Skeletal muscle satellite cell (primary cell): ENCODE measurements at regions not wholly inside any gene's neighbourhood (a gene's known extent, or its start where the extent isn't known, plus 50 kb on each side); places are given as distances from the start of the nearest gene placed in this dataset.

Experiments
- H3K27me3 ChIP-seq: 2 replicates; pipeline ENCODE4 v1.7.0; 2013; ENCODE audit warnings: low read length; ENCODE audit not compliant: control insufficient read depth, insufficient read depth
- H3K36me3 ChIP-seq: 2 replicates; pipeline ENCODE4 v1.7.0; 2013; ENCODE audit warnings: mild to moderate bottlenecking, control low read depth, low read length; ENCODE audit not compliant: insufficient read depth
- H3K4me1 ChIP-seq: 2 replicates; pipeline ENCODE4 v1.7.0; 2013; ENCODE audit warnings: low read length; ENCODE audit not compliant: control insufficient read depth, insufficient read depth
- H3K4me2 ChIP-seq: 2 replicates; pipeline ENCODE4 v1.7.0; 2013; ENCODE audit warnings: mild to moderate bottlenecking, low read length
- H3K4me3 ChIP-seq: 2 replicates; pipeline ENCODE4 v1.7.0; 2013; ENCODE audit warnings: low read length
- H3K9ac ChIP-seq: 2 replicates; pipeline ENCODE4 v1.7.0; 2013; ENCODE audit warnings: mild to moderate bottlenecking, low read depth, low read length, moderate library complexity
- H3K9me3 ChIP-seq: replicated peaks from 2 replicates; pipeline ENCODE4 v1.7.0; 2013; ENCODE audit warnings: mild to moderate bottlenecking, control low read depth, low read length

DNA sequence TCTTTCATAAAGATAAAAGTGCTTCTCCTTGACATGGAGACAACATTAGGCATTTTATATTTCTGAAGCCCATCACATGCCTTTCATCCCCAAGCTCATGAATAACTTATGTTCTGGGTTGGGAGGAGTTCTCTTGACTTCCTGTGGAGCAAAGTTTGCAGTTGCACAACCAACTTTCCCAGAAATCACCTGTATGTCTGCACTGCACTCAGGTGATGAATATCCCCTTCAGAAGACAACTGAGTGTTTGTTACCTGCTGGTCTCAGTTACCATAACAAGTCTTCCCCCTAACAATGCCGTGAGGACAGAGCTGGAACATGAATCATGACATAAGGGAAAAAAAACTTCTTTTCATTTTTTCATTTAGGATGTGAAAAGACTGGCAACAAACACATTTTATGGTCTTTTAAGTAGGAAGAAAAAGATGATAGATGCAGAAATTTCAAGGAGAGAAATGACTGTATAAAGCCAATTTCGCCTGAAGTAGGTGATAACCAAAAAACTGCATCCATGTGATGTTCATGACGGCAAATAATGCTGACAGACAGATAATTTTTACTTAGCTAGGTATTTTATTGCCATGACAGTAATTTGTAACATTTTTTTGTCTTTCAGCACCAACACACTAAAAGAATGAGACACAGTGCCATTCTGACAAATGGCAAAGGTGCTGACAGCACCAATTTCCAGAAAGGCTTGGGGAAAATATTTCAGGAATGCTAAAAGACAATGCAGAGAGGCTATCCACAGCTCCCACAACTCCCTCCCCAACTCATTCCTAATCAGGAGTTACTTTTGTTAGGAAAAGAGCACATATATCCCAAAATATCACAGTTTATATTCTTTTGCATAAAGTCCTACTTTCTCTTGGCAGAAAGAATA, 656.3 kb downstream of the PRELID2 start:
- Histone ChIP-seq H3K9me3 (no peaks in the 10 kb centered on the region), H3K4me3 (no peak overlapping the region), H3K36me3 (no peaks in the 10 kb centered on the region), H3K4me2 (no peak overlapping the region), H3K9ac (no peak overlapping the region), H3K4me1 (no peaks in the 10 kb centered on the region), H3K27me3 (no peaks in the 10 kb centered on the region)

DNA sequence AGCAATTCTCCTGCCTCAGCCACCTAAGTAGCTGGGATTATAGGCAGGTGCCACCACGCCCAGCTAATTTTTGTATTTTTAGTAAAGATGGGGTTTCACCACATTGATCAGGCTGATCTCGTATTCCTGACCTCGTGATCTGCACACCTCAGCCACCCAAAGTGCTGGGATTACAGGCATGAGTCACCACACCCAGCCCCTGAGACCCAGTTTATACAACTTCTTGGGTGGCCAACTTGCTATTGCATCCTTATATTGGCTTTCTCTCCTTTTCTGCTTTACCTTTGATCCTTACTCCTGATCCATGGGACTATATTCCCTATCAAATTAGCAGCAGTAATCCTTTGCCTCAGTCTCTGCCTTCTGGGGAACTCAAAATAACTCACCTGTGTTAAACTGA, 659.1 kb downstream of the PRELID2 start:
- no peaks in the 10 kb centered on the region for H3K36me3 ChIP-seq
- no peaks in the 10 kb centered on the region for H3K4me1 ChIP-seq
- H3K9me3 ChIP-seq, result no peaks in the 10 kb centered on the region
- no peak overlapping the region for H3K4me3 ChIP-seq
- H3K4me2 ChIP-seq, result no peak overlapping the region
- no peak overlapping the region for H3K9ac ChIP-seq
- no peaks in the 10 kb centered on the region for H3K27me3 ChIP-seq

DNA sequence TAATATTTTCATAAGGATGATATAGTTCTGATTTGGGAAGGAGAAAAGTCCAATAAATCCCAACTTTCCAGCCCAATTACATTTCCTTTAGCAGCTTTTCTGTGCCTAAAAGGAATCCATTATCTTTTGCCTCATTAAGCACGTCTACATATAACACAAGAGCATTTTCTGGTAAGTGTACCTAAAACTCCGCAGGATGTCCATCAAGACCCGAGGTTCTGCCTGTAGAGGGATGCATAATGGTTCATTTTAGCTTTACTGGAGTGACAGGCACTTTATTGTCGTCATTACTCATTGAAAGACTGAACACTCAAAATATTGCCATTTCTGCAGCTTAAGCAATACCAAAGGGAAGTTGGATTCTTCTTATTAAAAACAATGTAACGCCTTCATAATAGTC, 669.0 kb downstream of the PRELID2 start:
- no peaks in the 10 kb centered on the region for H3K27me3 ChIP-seq
- no peak overlapping the region for H3K9ac ChIP-seq
- no peaks in the 10 kb centered on the region for H3K4me1 ChIP-seq
- H3K4me2 ChIP-seq, result no peak overlapping the region
- no peaks in the 10 kb centered on the region for H3K36me3 ChIP-seq
- H3K9me3 ChIP-seq, result no peaks in the 10 kb centered on the region
- no peak overlapping the region for H3K4me3 ChIP-seq

DNA sequence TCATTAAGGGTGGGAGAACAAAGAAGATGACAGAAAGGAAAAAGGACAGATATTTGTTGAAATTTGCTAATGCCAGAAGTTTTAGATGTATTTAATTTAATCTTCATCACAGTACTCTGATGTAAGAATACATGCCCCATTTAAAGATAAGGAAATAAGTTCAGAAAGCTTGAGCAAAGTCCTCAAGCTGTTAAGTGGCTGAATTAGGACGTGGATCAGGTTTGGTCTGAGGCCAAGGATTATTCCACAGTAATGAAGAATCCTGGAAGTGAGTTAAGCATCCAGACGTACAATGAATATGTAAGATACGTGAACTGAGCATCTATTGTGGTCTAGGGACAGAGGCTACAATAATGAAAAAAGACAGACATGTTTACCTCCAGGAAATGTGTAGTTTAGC, 671.3 kb downstream of the PRELID2 start:
- Histone ChIP-seq H3K4me1 (no peaks in the 10 kb centered on the region), H3K9me3 (no peaks in the 10 kb centered on the region), H3K27me3 (no peaks in the 10 kb centered on the region), H3K4me2 (no peak overlapping the region), H3K4me3 (no peak overlapping the region), H3K9ac (no peak overlapping the region), H3K36me3 (no peaks in the 10 kb centered on the region)

DNA sequence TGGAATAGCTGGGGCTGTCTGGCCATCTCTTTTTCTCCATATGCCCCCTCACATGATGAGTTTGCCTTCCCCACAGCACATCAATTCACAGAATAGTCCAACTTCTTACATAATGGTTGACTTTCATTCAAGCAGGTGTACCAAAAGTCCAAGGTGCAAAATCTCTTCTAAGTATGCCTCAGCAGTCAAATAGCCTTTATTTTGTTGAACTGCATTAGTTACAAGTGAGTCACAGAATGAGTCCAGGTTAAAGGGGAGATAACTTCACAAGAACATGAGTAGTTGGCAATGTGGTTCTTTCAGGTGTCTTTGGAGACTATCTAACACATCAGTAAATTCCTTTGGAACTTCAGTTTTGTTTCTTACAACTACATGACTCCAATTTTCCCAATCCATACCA, 672.5 kb downstream of the PRELID2 start:
- H3K36me3 ChIP-seq, result no peaks in the 10 kb centered on the region

DNA sequence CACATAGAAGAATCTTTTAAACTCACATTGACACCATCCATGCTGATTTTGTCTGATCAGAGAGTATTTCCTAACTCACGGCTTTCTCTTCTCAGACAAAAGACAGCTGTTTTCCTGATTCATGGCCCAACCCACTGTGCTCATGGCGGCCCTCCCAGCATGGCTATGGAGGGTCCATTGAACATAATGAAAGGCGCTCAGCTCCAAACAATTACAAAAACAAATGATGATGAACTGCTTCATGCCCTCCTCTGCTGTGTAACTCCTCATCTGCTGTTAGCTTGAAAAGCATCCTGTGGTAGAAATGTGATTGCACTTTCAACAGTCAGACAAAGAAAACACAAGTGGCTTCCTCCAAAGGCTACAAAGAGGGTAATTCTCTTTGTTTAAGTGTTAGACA, 673.8 kb downstream of the PRELID2 start:
- Histone ChIP-seq H3K9ac (no peak overlapping the region), H3K9me3 (no peaks in the 10 kb centered on the region), H3K4me1 (no peaks in the 10 kb centered on the region), H3K27me3 (no peaks in the 10 kb centered on the region), H3K4me3 (no peak overlapping the region), H3K36me3 (no peaks in the 10 kb centered on the region), H3K4me2 (no peak overlapping the region)

More for the DNA sequence above, 672.5 kb downstream of the PRELID2 start:
- H3K9me3 ChIP-seq, result no peaks in the 10 kb centered on the region
- no peaks in the 10 kb centered on the region for H3K27me3 ChIP-seq
- H3K4me2 ChIP-seq, result no peak overlapping the region
- H3K4me3 ChIP-seq, result no peak overlapping the region
- no peak overlapping the region for H3K9ac ChIP-seq
- no peaks in the 10 kb centered on the region for H3K4me1 ChIP-seq

DNA sequence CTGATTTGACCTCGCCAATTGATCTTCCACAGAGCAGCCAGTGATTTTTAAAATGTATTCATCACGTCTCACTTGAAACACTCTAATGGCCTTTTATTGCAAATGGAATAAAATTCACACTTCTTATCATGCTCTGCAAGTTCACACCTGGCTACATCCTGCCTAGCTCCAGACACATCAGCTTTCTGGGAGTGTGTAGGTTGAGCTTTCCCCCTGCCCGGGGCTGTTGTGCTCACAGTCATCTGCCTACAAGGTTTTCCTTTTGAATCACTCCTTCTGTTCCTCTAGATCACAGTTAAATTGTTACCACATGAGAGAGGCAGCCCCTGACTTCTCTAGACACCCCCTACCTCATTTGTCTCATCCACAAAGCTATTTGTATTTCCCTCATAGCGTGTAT, 674.5 kb downstream of the PRELID2 start:
- no peak overlapping the region for H3K4me2 ChIP-seq
- H3K9ac ChIP-seq, result no peak overlapping the region
- H3K36me3 ChIP-seq, result no peaks in the 10 kb centered on the region
- no peaks in the 10 kb centered on the region for H3K4me1 ChIP-seq
- H3K9me3 ChIP-seq, result no peaks in the 10 kb centered on the region
- no peak overlapping the region for H3K4me3 ChIP-seq
- no peaks in the 10 kb centered on the region for H3K27me3 ChIP-seq

DNA sequence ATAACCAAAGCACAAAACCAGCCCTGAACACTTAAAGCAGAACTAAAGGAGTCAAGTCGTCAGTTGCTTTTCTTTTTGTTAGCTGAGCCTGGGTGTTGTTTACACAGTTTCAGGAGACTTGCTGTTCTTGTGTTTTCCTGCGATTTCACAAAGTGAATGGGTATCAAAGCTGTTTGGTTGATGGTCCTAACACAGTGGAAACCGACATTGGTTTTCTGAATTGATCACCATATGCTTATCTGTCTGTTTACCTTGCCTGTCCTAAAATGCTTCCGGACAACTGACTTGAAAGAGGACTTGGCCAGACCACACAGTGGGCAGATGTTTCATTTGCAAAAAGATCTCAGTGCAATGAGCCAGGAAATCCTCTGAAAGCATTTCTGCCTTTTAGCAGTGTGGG, 676.4 kb downstream of the PRELID2 start:
- Histone ChIP-seq H3K27me3 (no peaks in the 10 kb centered on the region), H3K36me3 (no peaks in the 10 kb centered on the region), H3K4me3 (no peak overlapping the region), H3K4me1 (no peaks in the 10 kb centered on the region), H3K9me3 (no peaks in the 10 kb centered on the region), H3K4me2 (no peak overlapping the region), H3K9ac (no peak overlapping the region)

DNA sequence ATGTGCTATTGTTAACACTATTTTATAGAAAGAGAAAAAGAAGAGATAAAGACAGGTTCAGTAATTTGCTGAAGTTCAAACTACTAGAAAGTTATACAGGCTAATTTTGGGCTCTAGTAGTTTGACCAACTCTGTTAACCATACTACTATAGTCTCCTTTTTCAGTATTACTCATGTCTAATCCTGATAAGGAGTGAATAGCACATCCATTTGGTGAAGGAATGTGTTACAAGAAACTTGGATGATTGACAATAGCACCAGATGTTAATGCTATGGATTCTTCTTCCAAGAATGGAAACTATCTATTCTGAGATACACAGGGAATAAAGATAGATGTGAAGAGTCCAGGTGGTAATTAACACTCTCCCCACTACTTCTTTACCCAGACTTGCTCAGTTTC, 677.3 kb downstream of the PRELID2 start:
- no peak overlapping the region for H3K4me3 ChIP-seq
- no peaks in the 10 kb centered on the region for H3K36me3 ChIP-seq
- no peaks in the 10 kb centered on the region for H3K9me3 ChIP-seq
- H3K9ac ChIP-seq, result no peak overlapping the region
- no peaks in the 10 kb centered on the region for H3K4me1 ChIP-seq
- H3K27me3 ChIP-seq, result no peaks in the 10 kb centered on the region
- no peak overlapping the region for H3K4me2 ChIP-seq

DNA sequence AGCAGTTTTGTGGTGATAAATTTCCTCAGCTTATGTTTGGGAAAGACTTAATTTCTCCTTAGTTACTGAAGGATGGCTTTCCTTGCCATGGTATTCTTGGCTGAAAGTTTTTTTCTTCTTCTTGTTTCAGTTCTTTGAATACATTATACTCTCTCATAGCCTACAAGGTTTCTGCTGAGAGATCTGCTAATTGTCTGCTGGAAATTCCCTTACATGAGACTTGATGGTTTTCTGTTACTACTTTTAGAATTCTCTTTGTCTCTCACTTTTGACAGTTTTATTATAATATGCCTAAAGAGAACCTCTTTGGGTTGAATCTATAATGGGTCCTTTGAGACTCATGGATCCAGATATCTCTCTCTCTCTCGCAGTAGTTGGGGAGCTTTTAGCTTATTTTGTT, 693.6 kb downstream of the PRELID2 start:
- Histone ChIP-seq H3K9ac (no peak overlapping the region), H3K4me2 (no peak overlapping the region), H3K4me1 (no peaks in the 10 kb centered on the region), H3K4me3 (no peak overlapping the region), H3K9me3 (no peaks in the 10 kb centered on the region), H3K27me3 (no peaks in the 10 kb centered on the region), H3K36me3 (no peaks in the 10 kb centered on the region)

DNA sequence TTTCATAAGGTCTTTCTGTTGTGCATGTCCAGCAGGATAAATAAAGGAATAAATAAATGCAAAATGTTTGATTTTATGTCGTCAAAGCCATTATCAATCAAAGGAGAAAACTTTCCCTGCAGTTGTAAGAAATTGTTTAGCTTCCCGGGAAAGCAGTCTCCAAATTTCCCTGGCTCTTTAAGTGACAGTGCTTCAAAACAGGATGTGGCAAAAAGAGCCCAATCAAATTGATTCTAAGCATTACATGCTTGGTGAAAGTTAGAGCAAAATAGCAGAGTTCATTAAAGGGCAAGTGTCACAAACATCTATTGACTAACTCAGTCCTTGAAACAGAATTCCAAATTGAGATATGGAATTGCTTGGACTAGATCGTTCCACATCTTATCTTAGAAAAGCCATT, 704.1 kb downstream of the PRELID2 start:
- Histone ChIP-seq H3K4me1 (peaks cover 3% of the 10 kb centered on the region), H3K36me3 (no peaks in the 10 kb centered on the region)

DNA sequence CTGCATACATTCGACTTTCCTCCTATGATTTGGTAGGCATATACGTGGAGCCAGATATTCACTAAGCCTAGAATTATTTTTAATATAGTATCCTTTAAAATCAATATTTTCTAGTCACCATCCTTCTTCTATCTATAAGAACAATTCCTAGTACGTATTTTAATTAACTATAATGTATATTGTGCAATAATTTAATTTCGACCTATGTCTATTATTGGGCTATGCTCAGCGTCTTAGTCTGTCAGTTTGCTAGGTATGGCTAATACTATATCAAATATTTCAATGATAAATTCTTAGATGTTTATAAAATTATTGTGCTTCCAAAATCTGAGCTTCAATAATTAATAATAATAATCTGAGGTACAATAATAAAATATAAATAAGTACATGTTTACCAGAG, 705.3 kb downstream of the PRELID2 start:
- no peak overlapping the region for H3K4me3 ChIP-seq
- H3K9me3 ChIP-seq, result no peaks in the 10 kb centered on the region
- no peaks in the 10 kb centered on the region for H3K27me3 ChIP-seq
- no peak overlapping the region for H3K4me2 ChIP-seq
- H3K4me1 ChIP-seq, result peaks cover 3% of the 10 kb centered on the region
- no peaks in the 10 kb centered on the region for H3K36me3 ChIP-seq
- no peak overlapping the region for H3K9ac ChIP-seq

More for the DNA sequence above, 704.1 kb downstream of the PRELID2 start:
- H3K9ac ChIP-seq, result no peak overlapping the region
- H3K9me3 ChIP-seq, result no peaks in the 10 kb centered on the region
- H3K4me2 ChIP-seq, result no peak overlapping the region
- no peak overlapping the region for H3K4me3 ChIP-seq
- no peaks in the 10 kb centered on the region for H3K27me3 ChIP-seq
